H4 (cell line): ENCODE measurements at regions not wholly inside any gene's neighbourhood (a gene's known extent, or its start where the extent isn't known, plus 50 kb on each side); places are given as distances from the start of the nearest gene placed in this dataset.
"Not testable (repeated sequence)": the region's sequence is repeated elsewhere in the genome, so short reads cannot be mapped to it uniquely, and the experiment has no call there.

ENCODE experiments used
- DNase-seq: peaks from one replicate; pipeline ENCODE4 v3.0.0-alpha.2; 2015; ENCODE audit warnings: low spot score

DNA sequence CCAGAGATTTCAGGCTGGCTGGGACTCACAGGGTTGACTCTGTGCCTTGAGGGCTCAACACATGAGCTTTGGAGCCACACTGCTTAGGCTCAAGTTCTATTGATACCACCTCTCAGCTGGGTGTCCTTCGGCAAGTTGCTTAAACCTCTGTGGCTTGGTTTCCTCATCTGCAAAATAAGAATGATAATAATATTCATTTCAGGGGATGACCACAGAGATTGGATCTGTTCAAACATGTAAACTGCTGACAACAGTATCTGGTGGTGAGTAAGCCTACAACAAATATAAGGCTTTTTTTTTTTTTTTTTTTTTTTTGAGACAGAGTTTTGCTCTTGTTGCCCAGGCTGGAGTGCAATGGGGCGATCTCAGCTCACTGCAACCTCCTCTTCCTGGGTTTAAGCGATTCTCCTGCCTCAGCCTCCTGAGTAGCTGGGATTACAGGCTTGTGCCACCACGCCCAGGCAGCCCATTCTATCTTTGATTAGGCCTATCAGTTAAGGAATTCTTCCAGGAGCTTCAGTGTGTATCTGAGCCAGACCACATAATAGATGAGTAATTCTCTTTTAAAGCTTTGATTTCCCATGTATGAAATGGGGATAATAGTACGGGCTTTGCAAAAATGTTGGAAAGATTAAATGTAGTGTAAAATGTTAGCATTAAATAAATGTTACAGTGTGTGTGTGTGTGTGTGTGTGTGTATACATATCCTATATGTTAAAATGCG is 437.6 kb downstream of the PRDM2 start:
- no peak for DNase-seq

DNA sequence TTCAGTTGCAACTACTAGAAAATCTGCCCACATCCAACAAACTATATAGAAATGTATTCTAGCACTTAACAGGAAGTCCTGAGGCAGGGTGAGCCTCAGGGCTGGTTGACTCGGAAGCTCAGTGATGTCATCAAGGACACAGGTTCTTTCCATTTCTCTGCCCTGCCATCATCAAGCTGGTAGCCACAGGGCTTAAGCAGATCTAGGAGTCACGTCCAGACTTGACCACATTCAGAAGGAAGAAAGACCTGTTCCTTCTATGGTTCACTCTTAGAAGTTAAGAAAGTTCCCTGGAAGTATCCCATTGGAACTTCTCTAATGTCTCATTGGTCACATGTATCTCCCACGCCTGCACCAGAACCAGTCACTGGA is 438.1 kb downstream of the PRDM2 start:
- peak; percentile 41 for DNase-seq

GRCh38 chr1:14138687-14139086 is 438.7 kb downstream of the PRDM2 start:
- DNase-seq, result no peak

GRCh38 chr1:14140831-14141401 is 440.9 kb downstream of the PRDM2 start:
- DNase-seq, result no peak

DNA sequence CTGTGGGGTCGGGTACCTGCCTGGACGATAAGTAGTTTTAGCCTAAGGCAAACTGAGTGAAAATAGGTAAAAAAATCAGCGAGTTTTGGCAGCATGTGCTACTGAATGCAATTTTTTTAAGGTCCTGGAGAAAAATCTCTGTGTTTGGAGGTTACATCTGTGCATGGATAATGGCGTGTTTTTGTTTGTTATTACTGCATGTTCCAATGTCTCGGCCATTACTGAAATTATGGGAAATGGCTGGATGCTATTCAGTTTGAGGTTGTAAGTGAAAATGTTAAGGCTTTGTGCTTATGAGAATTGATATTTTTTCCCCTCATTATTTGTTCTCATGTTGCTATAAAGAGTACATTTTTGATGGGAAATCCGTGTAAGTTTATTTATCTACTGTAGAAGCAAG is 441.7 kb downstream of the PRDM2 start:
- DNase-seq, result no peak

DNA sequence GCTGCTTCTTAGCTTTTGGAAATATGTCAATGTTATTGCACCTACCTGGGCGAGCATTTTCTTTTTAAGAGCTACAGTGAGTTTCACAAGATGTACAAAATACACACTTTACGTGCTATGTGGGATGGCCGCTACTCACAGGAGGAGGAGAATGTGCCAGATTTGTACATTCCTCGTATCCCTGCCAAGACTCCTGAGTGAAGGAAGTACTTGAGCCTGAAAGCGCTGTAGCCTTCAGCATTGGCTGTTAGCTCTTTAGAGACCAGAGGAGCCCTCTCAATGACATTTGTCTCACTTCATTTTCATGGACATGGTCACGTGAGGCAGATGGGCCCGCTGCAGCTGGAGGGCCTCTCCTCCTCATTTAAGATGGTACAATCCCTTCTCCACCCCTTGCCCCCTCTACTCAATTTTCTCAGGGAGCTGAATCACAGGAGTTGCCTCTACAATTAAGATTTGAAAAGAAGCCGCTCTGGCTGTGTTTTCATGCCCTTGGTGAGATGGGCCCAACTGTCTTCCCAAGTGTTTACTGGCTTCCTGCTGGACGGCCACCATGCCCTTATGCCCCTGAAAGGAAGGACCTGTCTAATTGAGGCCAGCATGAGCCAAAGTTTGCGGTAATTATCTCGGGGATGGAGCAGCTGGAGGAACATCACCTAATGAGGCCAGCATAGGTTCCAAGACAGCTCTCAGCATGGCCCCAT is 442.6 kb downstream of the PRDM2 start:
- DNase-seq, result no peak

GRCh38 chr1:14143777-14144176 is 443.8 kb downstream of the PRDM2 start:
- DNase-seq, result no peak

DNA sequence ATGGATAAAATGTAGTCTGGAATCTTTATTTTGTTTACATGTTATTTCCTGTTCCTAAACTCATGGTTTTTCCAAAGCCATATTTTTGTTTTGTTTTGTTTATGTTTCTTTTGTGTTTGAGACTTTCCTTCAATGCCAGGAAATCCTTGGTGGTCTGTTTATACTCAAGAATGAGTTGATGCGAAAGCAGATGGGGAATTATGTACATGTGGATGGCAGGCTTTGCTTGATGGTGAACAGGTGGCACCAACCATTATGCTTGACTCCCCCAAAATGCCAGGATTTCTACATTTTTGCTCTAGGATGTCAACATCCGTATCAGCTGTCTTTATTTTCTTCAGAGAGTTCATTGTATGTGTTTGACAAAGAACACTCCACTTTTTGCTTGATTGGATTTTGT is 448.5 kb downstream of the PRDM2 start:
- DNase-seq, result no peak

DNA sequence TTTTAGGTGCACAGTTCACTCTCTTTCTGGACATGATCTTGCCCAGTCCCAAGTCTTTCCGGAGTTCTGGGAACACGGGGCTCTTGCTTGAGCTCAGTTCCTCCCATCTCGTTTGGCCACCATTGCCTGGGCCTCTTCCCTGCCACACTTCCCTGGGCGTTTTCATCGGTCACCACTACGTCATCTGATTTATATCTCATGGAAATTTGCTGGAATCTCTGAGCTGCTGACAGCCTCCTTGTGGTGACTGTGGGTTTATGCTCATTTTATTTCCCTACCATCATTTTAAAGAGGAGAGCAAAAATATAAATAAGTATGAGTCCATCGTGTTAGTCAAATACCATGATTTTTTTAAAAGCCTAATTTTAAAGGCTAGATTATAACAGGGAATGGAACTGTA is 449.1 kb upstream of the KAZN start:
- peak; percentile 84 for DNase-seq

- DNase-seq, result no peak
Measured at GRCh38 chr1:14156543-14156942, 441.9 kb upstream of the KAZN start.

DNA sequence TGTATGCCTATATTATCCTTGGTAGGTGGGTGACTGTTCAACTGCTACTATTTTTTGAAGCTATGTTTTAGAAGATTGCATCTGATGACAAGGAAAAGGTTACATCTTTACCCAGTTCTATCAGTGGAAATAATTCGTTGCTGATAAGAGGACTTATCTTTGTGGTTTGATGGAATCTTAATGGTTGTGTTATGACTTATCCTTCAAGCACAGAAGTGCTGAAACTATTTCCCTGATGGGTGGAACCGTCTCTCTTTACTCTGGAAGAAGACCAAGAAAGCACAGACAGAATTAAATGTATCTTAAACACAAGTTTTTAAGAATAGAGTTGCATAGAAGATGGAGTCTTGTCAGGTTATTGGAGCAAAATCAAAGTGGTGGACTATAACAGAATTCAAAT is 437.7 kb upstream of the KAZN start:
- DNase-seq, result no peak

- DNase-seq, result no peak
Measured at GRCh38 chr1:14163246-14163645, 435.2 kb upstream of the KAZN start.

DNA sequence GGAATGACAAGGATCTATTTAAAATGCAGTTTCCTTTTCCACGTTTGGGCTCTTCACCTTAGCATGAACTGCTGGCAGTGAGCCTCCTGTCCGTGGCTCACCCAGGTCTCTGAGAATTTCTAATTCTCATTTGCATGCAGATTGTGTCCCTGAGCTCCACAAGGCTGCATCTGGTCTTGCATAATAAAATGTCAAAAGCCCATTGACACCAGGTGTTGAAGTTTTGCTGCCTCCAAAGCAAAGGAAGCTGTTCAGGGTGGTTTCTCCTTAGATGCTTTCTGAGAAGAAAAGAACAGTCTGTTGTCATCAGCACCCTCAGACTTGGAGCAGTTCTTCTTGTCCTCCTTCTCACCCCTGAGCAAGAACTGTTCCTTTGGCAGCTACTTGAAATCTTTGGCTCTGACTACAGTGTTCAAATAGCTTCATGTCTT is 433.1 kb upstream of the KAZN start:
- no peak for DNase-seq

- no peak for DNase-seq
Measured at GRCh38 chr1:14167884-14168283, 430.6 kb upstream of the KAZN start.

DNA sequence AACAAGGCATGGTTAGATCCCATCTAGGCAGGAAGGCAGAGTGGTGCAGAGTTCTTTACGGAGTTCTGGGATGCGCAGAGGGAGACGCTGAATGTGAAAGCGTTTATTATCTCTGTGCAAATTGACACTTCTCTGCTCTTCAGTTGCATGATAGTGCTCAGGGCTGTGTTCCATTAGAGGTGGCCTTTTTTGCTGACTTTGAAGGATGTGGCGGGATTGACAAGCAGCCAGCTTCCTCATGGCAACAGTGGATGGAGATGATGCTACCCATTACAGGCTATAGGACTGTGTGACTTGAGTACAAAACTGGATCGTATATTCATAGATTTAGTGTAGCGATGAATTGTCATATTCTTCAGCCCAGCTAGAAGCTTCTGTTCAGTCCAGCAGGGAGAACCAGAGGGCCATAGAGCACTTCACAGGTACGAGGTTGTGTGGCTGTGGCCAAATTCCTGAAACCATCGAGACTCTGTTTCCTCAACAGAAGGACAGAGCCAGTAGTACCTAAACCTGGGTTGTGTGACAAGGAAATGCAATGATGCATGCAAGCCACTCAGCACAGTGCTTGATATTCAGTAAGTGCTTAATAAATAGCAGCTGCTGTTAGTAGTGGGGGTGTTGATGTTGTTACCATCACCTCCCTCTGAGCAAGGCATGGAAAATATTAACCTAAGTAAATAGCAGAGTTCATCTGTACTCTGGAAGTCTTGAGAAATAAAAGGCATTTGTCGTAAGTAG is 430.0 kb upstream of the KAZN start:
- no peak for DNase-seq

DNA sequence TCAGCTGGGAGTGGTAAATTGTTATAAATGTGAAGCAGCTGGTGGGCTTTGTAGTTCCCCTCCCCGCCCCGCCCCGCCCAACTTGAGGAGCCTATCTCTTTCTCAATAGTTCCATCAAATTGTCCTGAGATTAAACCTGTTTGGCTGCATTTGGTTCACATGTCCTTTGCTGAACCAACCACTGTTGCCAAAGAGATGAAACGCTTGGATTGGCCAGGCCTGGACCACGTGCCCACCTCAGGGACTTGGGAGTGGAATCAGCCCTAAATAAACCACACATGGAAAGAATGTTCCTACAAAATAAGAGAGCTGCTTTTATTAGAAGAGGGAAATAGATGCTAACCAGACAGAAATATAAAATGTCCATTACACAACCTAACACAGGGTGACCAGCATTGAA is 424.9 kb upstream of the KAZN start:
- no peak for DNase-seq

GRCh38 chr1:14177866-14178265 is 420.6 kb upstream of the KAZN start:
- DNase-seq, result not testable (repeated sequence)

DNA sequence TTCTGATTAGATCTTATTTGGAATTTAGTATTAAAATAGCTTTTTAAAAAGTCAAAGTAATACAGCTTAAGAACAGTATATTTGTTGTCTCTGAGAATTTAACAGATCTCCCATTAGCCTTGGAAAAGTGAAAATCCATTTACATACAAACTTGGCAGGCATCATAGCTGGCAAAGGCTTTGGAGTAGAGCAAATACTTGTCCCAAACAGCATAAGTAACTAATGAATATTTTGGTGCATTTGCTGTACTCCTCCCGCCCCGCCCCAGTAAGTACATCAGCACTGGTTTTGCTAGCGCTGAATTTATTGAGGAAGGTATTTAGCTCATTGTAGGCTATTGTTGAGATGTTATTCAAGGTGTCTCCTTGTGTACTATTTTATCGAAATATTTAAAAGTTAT is 417.7 kb upstream of the KAZN start:
- no peak for DNase-seq

GRCh38 chr1:14181191-14181795 is 417.2 kb upstream of the KAZN start:
- peak; percentile 55 for DNase-seq

GRCh38 chr1:14182856-14183255 is 415.6 kb upstream of the KAZN start:
- peak; percentile 14 for DNase-seq

- no peak for DNase-seq
Measured at GRCh38 chr1:14183329-14183728, 415.2 kb upstream of the KAZN start.

DNA sequence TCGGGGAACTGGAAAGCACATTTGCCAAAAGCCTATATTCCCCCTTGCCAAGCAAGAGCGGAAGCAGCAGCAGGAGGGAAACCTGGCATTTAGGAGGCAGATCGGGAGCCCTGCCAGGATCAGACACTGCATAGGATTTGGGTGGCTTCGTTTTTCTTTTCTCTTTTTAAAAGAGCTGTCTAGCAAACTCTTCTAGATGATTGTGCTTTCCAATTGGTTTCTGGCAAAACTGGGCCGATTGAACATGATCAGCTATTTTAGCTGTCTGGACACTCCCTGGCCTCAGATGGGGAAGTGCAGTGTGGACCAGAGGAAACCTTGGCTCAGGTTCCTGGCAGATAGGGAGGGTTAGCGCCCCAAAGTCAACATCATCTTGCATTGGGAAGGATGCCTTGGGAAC is 414.0 kb upstream of the KAZN start:
- DNase-seq, result no peak
